Lower lobe of right lung (tissue), 2 donors: ENCODE measurements at regions not wholly inside any gene's neighbourhood (a gene's known extent, or its start where the extent isn't known, plus 50 kb on each side); places are given as distances from the start of the nearest gene placed in this dataset.
A peak's percentile ranks its signal among the peaks of the same experiment; 100 is the strongest.

Experiments
- ATAC-seq, 2 donors: fragments of 200-7000 bp; cut with Tn5 transposase; one replicate each; pipeline ENCODE4 v1.9.1; 2020 to 2022; ENCODE audit warnings: mild to moderate bottlenecking in 2 of 2, moderate library complexity in 2 of 2
- DNase-seq: peaks from one replicate; pipeline ENCODE4 v3.0.0-alpha.2; 2020
- H3K27ac ChIP-seq: fragments of 200-600 bp; one replicate; pipeline ENCODE4 v1.8.0; 2022
- H3K27me3 ChIP-seq: fragments of 200-600 bp; one replicate; pipeline ENCODE4 v1.8.0; 2022; ENCODE audit warnings: low read depth
- H3K36me3 ChIP-seq: fragments of 200-600 bp; one replicate; pipeline ENCODE4 v1.8.0; 2022; ENCODE audit warnings: mild to moderate bottlenecking
- H3K4me1 ChIP-seq: fragments of 200-600 bp; one replicate; pipeline ENCODE4 v1.8.0; 2022
- H3K4me3 ChIP-seq: fragments of 200-600 bp; one replicate; pipeline ENCODE4 v1.8.0; 2022; ENCODE audit warnings: mild to moderate bottlenecking
- H3K9me3 ChIP-seq: fragments of 200-600 bp; one replicate; pipeline ENCODE4 v1.8.0; 2022
- intact Hi-C: fragments of 100-400 bp; cut with DNase I; formaldehyde crosslinking; loops from one replicate; pipeline ENCODE4 v1.11.0; 2022
- TF ChIP-seq, protein P1 (sequence below): fragments of 200-600 bp; IDR thresholded peaks from one replicate; pipeline ENCODE4 v1.8.0; 2022; ENCODE audit warnings: antibody characterized with exemption, mild to moderate bottlenecking
- donor health status: DM: no; HTN: yes; CAD: no; lungs with severe emphysema.

DNA sequence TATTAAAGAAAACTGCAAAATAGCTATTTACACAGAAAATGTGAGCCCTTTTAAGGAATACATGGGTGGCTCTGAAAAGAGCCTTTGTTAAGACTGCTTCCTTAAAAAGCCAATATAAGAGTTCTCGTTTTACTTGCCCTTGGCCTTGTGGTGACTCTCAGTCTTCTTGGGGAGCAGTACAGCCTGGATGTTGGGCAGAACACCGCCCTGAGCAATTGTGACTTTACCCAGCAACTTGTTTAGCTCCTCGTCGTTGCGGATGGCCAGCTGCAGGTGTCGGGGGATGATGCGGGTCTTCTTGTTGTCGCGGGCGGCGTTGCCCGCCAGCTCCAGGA is 111.5 kb downstream of the HFE start:
- DNase-seq (no peak), ATAC-seq (peak; percentile 31 to 38)
- TF ChIP-seq, protein P1, sequence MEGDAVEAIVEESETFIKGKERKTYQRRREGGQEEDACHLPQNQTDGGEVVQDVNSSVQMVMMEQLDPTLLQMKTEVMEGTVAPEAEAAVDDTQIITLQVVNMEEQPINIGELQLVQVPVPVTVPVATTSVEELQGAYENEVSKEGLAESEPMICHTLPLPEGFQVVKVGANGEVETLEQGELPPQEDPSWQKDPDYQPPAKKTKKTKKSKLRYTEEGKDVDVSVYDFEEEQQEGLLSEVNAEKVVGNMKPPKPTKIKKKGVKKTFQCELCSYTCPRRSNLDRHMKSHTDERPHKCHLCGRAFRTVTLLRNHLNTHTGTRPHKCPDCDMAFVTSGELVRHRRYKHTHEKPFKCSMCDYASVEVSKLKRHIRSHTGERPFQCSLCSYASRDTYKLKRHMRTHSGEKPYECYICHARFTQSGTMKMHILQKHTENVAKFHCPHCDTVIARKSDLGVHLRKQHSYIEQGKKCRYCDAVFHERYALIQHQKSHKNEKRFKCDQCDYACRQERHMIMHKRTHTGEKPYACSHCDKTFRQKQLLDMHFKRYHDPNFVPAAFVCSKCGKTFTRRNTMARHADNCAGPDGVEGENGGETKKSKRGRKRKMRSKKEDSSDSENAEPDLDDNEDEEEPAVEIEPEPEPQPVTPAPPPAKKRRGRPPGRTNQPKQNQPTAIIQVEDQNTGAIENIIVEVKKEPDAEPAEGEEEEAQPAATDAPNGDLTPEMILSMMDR, result no peak
- Histone ChIP-seq H3K27ac (peak overlapping the region; percentile 97), H3K9me3 (no peaks in the 10 kb centered on the region), H3K27me3 (peaks cover 65% of the 10 kb centered on the region), H3K4me1 (peaks cover 13% of the 10 kb centered on the region), H3K4me3 (peak overlapping the region; percentile 62), H3K36me3 (no peaks in the 10 kb centered on the region)
- intact Hi-C loops, result no loop called here

DNA sequence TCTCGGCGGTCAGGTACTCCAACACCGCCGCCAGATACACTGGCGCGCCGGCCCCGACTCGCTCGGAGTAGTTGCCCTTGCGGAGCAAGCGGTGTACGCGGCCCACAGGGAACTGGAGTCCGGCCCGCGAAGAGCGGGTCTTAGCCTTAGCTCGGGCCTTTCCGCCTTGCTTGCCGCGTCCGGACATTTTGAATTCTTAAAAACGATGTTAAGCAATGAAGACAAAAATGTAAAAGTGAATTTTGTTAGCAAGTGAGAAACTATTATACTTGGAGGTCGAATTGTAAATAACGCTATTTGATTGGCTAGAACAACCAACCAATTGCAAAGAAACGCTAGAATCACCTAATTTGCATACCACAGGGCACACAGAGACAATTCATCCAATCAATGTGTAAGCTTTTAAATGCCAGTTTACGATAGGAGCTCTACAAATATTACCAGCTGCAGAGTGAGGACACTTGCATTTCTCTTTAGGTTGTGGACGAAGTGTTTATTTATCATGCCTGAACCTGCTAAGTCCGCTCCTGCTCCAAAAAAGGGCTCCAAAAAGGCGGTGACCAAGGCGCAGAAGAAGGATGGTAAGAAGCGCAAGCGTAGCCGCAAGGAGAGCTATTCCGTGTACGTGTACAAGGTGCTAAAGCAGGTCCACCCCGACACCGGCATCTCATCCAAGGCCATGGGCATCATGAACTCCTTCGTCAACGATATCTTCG is 112.0 kb downstream of the HFE start:
- intact Hi-C loops, result no loop called here

DNA sequence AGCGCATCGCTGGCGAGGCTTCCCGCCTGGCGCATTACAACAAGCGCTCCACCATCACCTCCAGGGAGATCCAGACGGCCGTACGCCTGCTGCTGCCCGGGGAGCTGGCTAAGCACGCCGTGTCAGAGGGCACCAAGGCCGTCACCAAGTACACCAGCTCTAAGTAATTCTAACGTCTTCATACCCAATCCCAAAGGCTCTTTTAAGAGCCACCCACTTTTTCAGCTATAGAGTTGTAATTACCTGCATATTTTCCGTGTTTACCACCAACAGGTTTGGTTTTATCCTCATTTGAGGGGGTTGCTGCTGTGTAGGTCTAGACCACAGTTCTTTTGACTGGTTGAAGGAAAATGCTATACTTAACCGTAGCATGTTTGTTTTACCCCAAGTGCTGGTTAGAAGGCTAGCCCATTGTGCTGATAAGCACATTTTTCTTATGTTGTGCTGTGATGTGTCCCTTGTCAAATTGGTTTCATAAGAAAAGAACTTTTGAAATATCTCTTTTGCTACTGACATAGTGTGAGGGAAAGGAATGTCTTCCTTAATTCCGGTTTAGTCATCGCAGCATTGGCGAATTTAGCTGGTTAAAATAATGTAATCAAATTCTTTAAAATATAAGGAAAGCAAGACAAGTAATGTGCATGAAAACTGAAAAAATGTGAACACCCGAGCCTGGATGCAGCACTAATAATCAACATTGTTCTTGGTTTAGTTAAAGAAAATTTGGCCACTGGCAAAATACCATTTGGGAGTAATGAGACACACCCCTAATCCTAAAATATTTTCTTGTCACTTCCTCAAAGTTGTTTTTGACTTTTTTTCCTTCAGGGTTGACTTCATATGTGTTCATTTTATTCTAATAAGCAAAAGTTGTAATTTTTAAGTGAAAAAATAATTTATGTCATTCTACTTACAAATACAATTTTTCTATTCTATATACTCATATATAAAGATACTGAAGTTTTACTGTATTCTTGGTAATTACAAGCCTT is 112.8 kb downstream of the HFE start:
- H3K4me1 ChIP-seq, result peaks cover 8% of the 10 kb centered on the region
- peaks cover 71% of the 10 kb centered on the region for H3K27me3 ChIP-seq
- intact Hi-C loops, result no loop called here
- H3K27ac ChIP-seq, result peak overlapping the region; percentile 97
- no peaks in the 10 kb centered on the region for H3K36me3 ChIP-seq
- ATAC-seq (no peak), DNase-seq (peak; percentile 64)
- peak overlapping the region; percentile 62 for H3K4me3 ChIP-seq
- TF ChIP-seq, protein P1, result no peak
- H3K9me3 ChIP-seq, result no peaks in the 10 kb centered on the region

More for the DNA sequence above, 112.0 kb downstream of the HFE start:
- Histone ChIP-seq H3K4me1 (peaks cover 13% of the 10 kb centered on the region), H3K4me3 (peak overlapping the region; percentile 62), H3K36me3 (no peaks in the 10 kb centered on the region), H3K27me3 (peaks cover 65% of the 10 kb centered on the region), H3K9me3 (no peaks in the 10 kb centered on the region), H3K27ac (peak overlapping the region; percentile 97)
- ATAC-seq, result peak; percentile 85 to 86
- DNase-seq, result peak; percentile 80
- TF ChIP-seq, protein P1, result no peak

DNA sequence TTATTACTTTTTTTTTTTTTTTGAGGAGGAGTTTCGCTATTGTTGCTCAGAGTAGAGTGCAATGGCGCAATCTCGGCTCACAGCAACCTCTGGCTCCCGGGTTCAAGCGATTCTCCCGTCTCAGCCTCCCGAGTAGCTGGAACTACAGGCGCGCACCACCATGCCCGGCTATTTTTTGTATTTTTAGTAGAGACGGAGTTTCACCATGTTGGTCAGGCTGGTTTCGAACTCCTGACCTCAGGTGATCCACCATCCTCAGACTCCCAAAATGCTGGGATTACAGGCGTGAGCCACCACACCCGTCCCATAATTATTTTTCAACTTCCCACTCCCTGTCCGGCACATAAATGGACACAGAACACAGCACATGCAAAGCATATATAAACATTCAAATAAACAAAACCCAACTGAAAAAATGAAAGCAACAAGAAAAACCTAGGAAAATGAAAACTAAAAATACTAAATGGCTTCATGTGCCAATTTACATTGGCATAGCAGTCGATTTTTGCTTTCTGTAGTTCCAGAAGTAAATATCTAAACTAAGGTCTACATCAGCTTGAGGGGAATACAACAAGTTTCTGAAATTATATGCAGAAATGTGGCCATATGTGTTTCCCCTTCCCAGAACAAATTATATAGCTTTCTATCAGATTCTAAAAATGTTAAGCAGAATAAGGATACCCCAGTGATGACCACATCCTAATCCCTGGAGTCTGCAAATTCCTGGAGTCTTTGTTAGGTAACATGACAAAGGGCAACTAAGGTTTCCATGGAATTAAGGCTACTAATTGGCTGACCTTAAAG is 113.9 kb downstream of the HFE start:
- Histone ChIP-seq H3K9me3 (no peaks in the 10 kb centered on the region), H3K27ac (no peak overlapping the region), H3K4me1 (peaks cover 3% of the 10 kb centered on the region), H3K4me3 (no peak overlapping the region), H3K36me3 (no peaks in the 10 kb centered on the region), H3K27me3 (peaks cover 76% of the 10 kb centered on the region)
- intact Hi-C loops, result no loop called here
- ATAC-seq (no peak), DNase-seq (no peak)
- TF ChIP-seq, protein P1, result no peak

DNA sequence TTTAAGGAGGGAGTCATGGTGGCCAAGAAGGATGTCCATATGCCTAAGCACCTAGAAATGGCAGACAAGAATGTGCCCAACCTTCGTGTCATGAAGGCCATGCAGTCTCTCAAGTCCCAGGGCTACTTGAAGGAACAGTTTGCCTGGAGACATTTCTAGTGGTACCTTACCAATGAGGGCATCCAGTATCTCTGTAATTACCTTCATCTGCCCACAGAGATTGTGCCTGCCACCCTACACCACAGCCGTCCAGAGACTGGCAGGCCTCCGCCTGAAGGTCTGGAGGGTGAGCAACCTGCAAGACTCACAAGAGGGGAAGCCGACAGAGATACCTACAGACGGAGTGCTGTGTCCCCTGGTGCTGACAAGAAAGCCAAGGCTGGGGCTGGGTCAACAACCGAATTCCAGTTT is 115.0 kb downstream of the HFE start:
- H3K36me3 ChIP-seq, result no peaks in the 10 kb centered on the region
- H3K27ac ChIP-seq, result no peak overlapping the region
- no peak for DNase-seq
- TF ChIP-seq, protein P1, result no peak
- no peaks in the 10 kb centered on the region for H3K9me3 ChIP-seq
- peaks cover 76% of the 10 kb centered on the region for H3K27me3 ChIP-seq
- H3K4me3 ChIP-seq, result no peak overlapping the region
- intact Hi-C loops, result no loop called here
- no peaks in the 10 kb centered on the region for H3K4me1 ChIP-seq
- no peak for ATAC-seq
